Neural progenitor cell (in vitro differentiated cells): ENCODE measurements at regions not wholly inside any gene's neighbourhood (a gene's known extent, or its start where the extent isn't known, plus 50 kb on each side); places are given as distances from the start of the nearest gene placed in this dataset.

Source experiments
- CTCF ChIP-seq: fragments of 200-600 bp; sonication (generic); IDR thresholded peaks from 2 replicates; pipeline ENCODE4 v1.5.1; 2017; ENCODE audit warnings: antibody characterized with exemption, mild to moderate bottlenecking
- EZH2 ChIP-seq: fragments of 200-600 bp; sonication (generic); IDR thresholded peaks from 2 replicates; pipeline ENCODE4 v1.6.1; 2017; ENCODE audit warnings: antibody characterized with exemption, mild to moderate bottlenecking, moderate library complexity

- TF ChIP-seq CTCF (no peak), EZH2 (no peak)
Observed at GRCh38 chr11:90744169-90744568, 521.3 kb upstream of the CHORDC1 start.
